Left ventricle myocardium superior (tissue), 1 donor: ENCODE measurements at regions not wholly inside any gene's neighbourhood (a gene's known extent, or its start where the extent isn't known, plus 50 kb on each side); places are given as distances from the start of the nearest gene placed in this dataset.
"Not testable (repeated sequence)": the region's sequence is repeated elsewhere in the genome, so short reads cannot be mapped to it uniquely, and the experiment has no call there.

Experiments
- ATAC-seq: fragments of 200-7000 bp; cut with Tn5 transposase; one replicate; pipeline ENCODE4 v1.9.1; 2020; ENCODE audit warnings: mild to moderate bottlenecking, moderate library complexity
- DNase-seq: peaks from one replicate; pipeline ENCODE4 v3.0.0-alpha.2; 2020
- intact Hi-C: fragments of 100-400 bp; cut with micrococcal nuclease; formaldehyde crosslinking; loops from one replicate; pipeline ENCODE4 v1.11.0; 2022
- donor health status: DM: no; HTN: yes; CAD: no; lungs with severe emphysema.

GRCh38 chr7:4604456-4604940 is 77.6 kb upstream of the FOXK1 start:
- intact Hi-C loops = no loop called here
- ATAC-seq (no peak), DNase-seq (no peak)

- no peak for DNase-seq
- intact Hi-C loops = no loop called here
- ATAC-seq = no peak
Measured at GRCh38 chr7:4606797-4607196, 75.3 kb upstream of the FOXK1 start.

- DNase-seq (no peak), ATAC-seq (no peak)
- intact Hi-C loops = no loop called here
Measured at GRCh38 chr7:4607311-4607729, 74.8 kb upstream of the FOXK1 start.

- DNase-seq, intact Hi-C loops, ATAC-seq: not testable (repeated sequence)
Measured at GRCh38 chr7:4609576-4609975, 72.5 kb upstream of the FOXK1 start.

- ATAC-seq (peak; percentile 75), DNase-seq (peak; percentile 31)
- intact Hi-C loops = no loop called here
Measured at GRCh38 chr7:4610768-4611467, 71.2 kb upstream of the FOXK1 start.

GRCh38 chr7:4612237-4612636 is 69.9 kb upstream of the FOXK1 start:
- intact Hi-C loops = no loop called here
- DNase-seq (no peak), ATAC-seq (no peak)

GRCh38 chr7:4612939-4613841 is 68.9 kb upstream of the FOXK1 start:
- DNase-seq (peak; percentile 32), ATAC-seq (peak; percentile 67)
- intact Hi-C loops = no loop called here

GRCh38 chr7:4613846-4614548 is 68.1 kb upstream of the FOXK1 start:
- DNase-seq (peak; percentile 31), ATAC-seq (peak; percentile 48)
- intact Hi-C loops = no loop called here

GRCh38 chr7:4616116-4616515 is 66.0 kb upstream of the FOXK1 start:
- ATAC-seq (no peak), DNase-seq (no peak)
- intact Hi-C loops = no loop called here

- DNase-seq (no peak), ATAC-seq (no peak)
- intact Hi-C loops = no loop called here
Measured at GRCh38 chr7:4621396-4621795, 60.7 kb upstream of the FOXK1 start.

GRCh38 chr7:4626318-4626845 is 55.7 kb upstream of the FOXK1 start:
- intact Hi-C loops = no loop called here
- ATAC-seq (no peak), DNase-seq (no peak)

- DNase-seq (no peak), ATAC-seq (no peak)
- intact Hi-C loops = no loop called here
Measured at GRCh38 chr7:4629287-4629895, 52.7 kb upstream of the FOXK1 start.

GRCh38 chr7:4631380-4632179 is 50.5 kb upstream of the FOXK1 start:
- intact Hi-C loops = no loop called here
- DNase-seq (peak; percentile 81), ATAC-seq (peak; percentile 99)
